Ovary (tissue), 7 donors: ENCODE measurements at regions not wholly inside any gene's neighbourhood (a gene's known extent, or its start where the extent isn't known, plus 50 kb on each side); places are given as distances from the start of the nearest gene placed in this dataset.

ENCODE experiments used
- DNase-seq, 5 donors: peaks; one replicate each; pipeline ENCODE4 v3.0.0-alpha.2; 2019 to 2020
- H3K27ac ChIP-seq, 2 donors: fragments of 200-600 bp; one replicate each; pipeline versions ENCODE4 v1.5.1 to v1.8.0; 2019 to 2022
- H3K27me3 ChIP-seq: fragments of 200-600 bp; one replicate; pipeline ENCODE4 v1.8.0; 2022
- H3K36me3 ChIP-seq: fragments of 200-600 bp; sonication (generic); one replicate; pipeline ENCODE4 v1.5.1; 2019
- H3K4me1 ChIP-seq: one replicate; pipeline ENCODE4 v1.8.1; 2013; ENCODE audit warnings: mild to moderate bottlenecking, moderate library complexity; ENCODE audit not compliant: insufficient read depth
- H3K4me3 ChIP-seq: fragments of 200-600 bp; sonication (generic); one replicate; pipeline ENCODE4 v1.5.1; 2017
- H3K9me3 ChIP-seq, 2 donors: fragments of 200-600 bp in 1 of 2; sonication (generic) in 1 of 2; one replicate each; pipeline versions ENCODE4 v1.5.1 to v1.8.1; 2013 to 2019; ENCODE audit warnings: mild to moderate bottlenecking in 1 of 2, moderate library complexity in 1 of 2
- CTCF ChIP-seq, 3 donors: fragments of 450-650 bp in 2 of 3; fragments of 200-600 bp in 1 of 3; IDR thresholded peaks; one replicate each; pipeline versions ENCODE4 v1.5.1 to v1.8.0; 2016 to 2022; ENCODE audit warnings: antibody characterized with exemption in 3 of 3, mild to moderate bottlenecking in 1 of 3
- EP300 ChIP-seq: sonication (generic); formaldehyde crosslinking; IDR thresholded peaks from one replicate; pipeline ENCODE4 v1.6.1; 2017; ENCODE audit warnings: antibody characterized with exemption
- POLR2A ChIP-seq: fragments of 450-650 bp; IDR thresholded peaks from one replicate; pipeline ENCODE4 v1.6.1; 2017; ENCODE audit warnings: antibody characterized with exemption, mild to moderate bottlenecking, moderate library complexity
- WGBS, 3 donors: extraction: QIAGEN DNeasy Blood & Tissue Kit in 1 of 3; methylation state at CpG; one replicate each; pipeline versions ENCODE4 v1.1.5 to v1.1.7; 2013 to 2017; 5-methylcytosine and 5-hydroxymethylcytosine counted together
- intact Hi-C, 4 donors: fragments of 100-400 bp; cut with DNase I; formaldehyde crosslinking; loops; one replicate each; pipeline versions ENCODE4 v1.11.0 to v1.15.1; 2022 to 2023
- donor health status: DM: no; HTN: no; CAD: no; lungs with moderate emphysema.
- donor health status: DM: no; HTN: no; CAD: no.
- donor health status: Bipolar disorder and iron deficiency.
- donor health status: DM: no; HTN: no; CAD: no.
- donor health status: DM: yes; HTN: yes; CAD: no.

GRCh38 chr2:151174127-151174526, 87.5 kb downstream of the RBM43 start:
- Histone ChIP-seq H3K4me1 (no peaks in the 10 kb centered on the region), H3K36me3 (no peaks in the 10 kb centered on the region), H3K4me3 (no peak overlapping the region), H3K9me3 (no peaks in the 10 kb centered on the region), H3K27me3 (no peaks in the 10 kb centered on the region), H3K27ac (no peak overlapping the region)
- DNase-seq, result no peak
- intact Hi-C loops, result no loop called here
- no peak for TF ChIP-seq POLR2A
- TF ChIP-seq EP300, result no peak
- TF ChIP-seq CTCF (IDR thresholded peaks at IDR 0.05), result no peak
- 90 to 96% (median 93%) methylated on average over 2 of the region's 2 CpGs for WGBS, 3 donors

- TF ChIP-seq EP300 (no peak), POLR2A (no peak), CTCF (IDR thresholded peaks at IDR 0.05) (no peak)
- no peak for DNase-seq
- H3K9me3 ChIP-seq, result no peaks in the 10 kb centered on the region
- 32 to 49% (median 32%) methylated on average over 2 of the region's 2 CpGs for WGBS, 3 donors
- no peaks in the 10 kb centered on the region for H3K36me3 ChIP-seq
- no peak overlapping the region for H3K27ac ChIP-seq
- no peaks in the 10 kb centered on the region for H3K4me1 ChIP-seq
- no peaks in the 10 kb centered on the region for H3K27me3 ChIP-seq
- intact Hi-C loops, result no loop called here
- no peak overlapping the region for H3K4me3 ChIP-seq
These were observed 90.5 kb downstream of the RBM43 start for GRCh38 chr2:151171186-151171585.

GRCh38 chr2:151166410-151166809, 95.3 kb downstream of the RBM43 start:
- Histone ChIP-seq H3K9me3 (no peaks in the 10 kb centered on the region), H3K27me3 (no peaks in the 10 kb centered on the region), H3K36me3 (no peaks in the 10 kb centered on the region), H3K4me1 (no peaks in the 10 kb centered on the region), H3K27ac (no peak overlapping the region), H3K4me3 (no peak overlapping the region)
- 88 to 93% (median 91%) methylated on average over 5 of the region's 5 CpGs for WGBS, 3 donors
- TF ChIP-seq POLR2A (no peak), CTCF (IDR thresholded peaks at IDR 0.05) (no peak), EP300 (no peak)
- intact Hi-C loops, result no loop called here
- no peak for DNase-seq

GRCh38 chr2:151165105-151165684, 96.5 kb downstream of the RBM43 start:
- H3K4me3 ChIP-seq, result no peak overlapping the region
- no peak for TF ChIP-seq POLR2A

GRCh38 chr2:151161821-151162551, 99.7 kb downstream of the RBM43 start:
- no peaks in the 10 kb centered on the region for H3K27me3 ChIP-seq
- TF ChIP-seq CTCF (IDR thresholded peaks at IDR 0.05) (no peak), EP300 (no peak), POLR2A (no peak)
- WGBS, 3 donors, result 50 to 55% (median 50%) methylated on average over 4 of the region's 4 CpGs
- intact Hi-C loops, result no loop called here
- no peaks in the 10 kb centered on the region for H3K36me3 ChIP-seq
- H3K4me3 ChIP-seq, result no peak overlapping the region
- H3K4me1 ChIP-seq, result no peaks in the 10 kb centered on the region
- H3K9me3 ChIP-seq, result no peaks in the 10 kb centered on the region
- H3K27ac ChIP-seq, result no peak overlapping the region
- DNase-seq, result no peak

More at GRCh38 chr2:151165105-151165684, 96.5 kb downstream of the RBM43 start:
- Histone ChIP-seq H3K27me3 (no peaks in the 10 kb centered on the region), H3K27ac (no peak overlapping the region), H3K9me3 (no peaks in the 10 kb centered on the region), H3K4me1 (no peaks in the 10 kb centered on the region), H3K36me3 (no peaks in the 10 kb centered on the region)
- 92 to 98% (median 98%) methylated on average over 5 of the region's 5 CpGs for WGBS, 3 donors
- intact Hi-C loops, result no loop called here
- no peak for DNase-seq
